Ascending aorta (tissue), 2 donors: ENCODE measurements at regions not wholly inside any gene's neighbourhood (a gene's known extent, or its start where the extent isn't known, plus 50 kb on each side); places are given as distances from the start of the nearest gene placed in this dataset.
"Not testable (repeated sequence)": the region's sequence is repeated elsewhere in the genome, so short reads cannot be mapped to it uniquely, and the experiment has no call there.

Experiments
- DNase-seq, 2 donors: peaks; one replicate each; pipeline ENCODE4 v3.0.0-alpha.2; 2019; ENCODE audit warnings: low spot score in 2 of 2
- H3K27ac ChIP-seq, 2 donors: fragments of 200-600 bp; sonication (generic); one replicate each; pipeline ENCODE4 v1.5.1; 2016 to 2017; ENCODE audit warnings: mild to moderate bottlenecking in 1 of 2
- H3K27me3 ChIP-seq: fragments of 200-600 bp; sonication (generic); one replicate; pipeline ENCODE4 v1.5.1; 2017
- H3K36me3 ChIP-seq, 2 donors: fragments of 200-600 bp; sonication (generic); one replicate each; pipeline ENCODE4 v1.5.1; 2016
- H3K4me1 ChIP-seq, 2 donors: fragments of 200-600 bp; sonication (generic); one replicate each; pipeline ENCODE4 v1.5.1; 2016 to 2017; ENCODE audit warnings: mild to moderate bottlenecking in 1 of 2
- H3K4me3 ChIP-seq, 2 donors: fragments of 200-600 bp; sonication (generic); one replicate each; pipeline ENCODE4 v1.5.1; 2016 to 2017; ENCODE audit warnings: mild to moderate bottlenecking in 1 of 2
- H3K9me3 ChIP-seq, 2 donors: fragments of 200-600 bp; sonication (generic); one replicate each; pipeline ENCODE4 v1.5.1; 2016
- intact Hi-C: fragments of 100-400 bp; cut with DNase I; formaldehyde crosslinking; loops from one replicate; pipeline ENCODE4 v1.15.1; 2023

DNA sequence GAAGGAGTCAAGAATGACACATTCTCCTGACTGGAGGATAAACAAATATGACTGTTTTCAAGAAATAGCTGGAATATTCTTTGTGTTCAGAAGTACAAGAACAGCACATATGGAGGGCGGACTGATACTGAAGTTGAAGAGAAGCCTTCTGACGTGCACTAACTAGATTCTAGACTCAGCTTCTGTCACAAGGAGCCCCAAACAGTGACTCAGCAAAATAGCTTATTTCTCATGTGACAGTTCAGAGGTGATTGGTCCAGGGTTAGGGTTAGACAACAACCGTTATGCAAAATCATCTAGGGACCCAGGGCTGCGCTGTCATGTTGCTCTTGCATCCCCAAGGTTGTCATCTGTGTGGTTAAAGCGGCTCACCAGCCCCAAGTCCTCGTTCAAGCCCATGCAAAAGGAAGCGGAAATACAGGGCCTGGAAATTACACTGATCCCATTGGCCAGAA is 76.6 kb downstream of the LAT start:
- H3K4me3 ChIP-seq, H3K36me3 ChIP-seq, H3K9me3 ChIP-seq, H3K27ac ChIP-seq, H3K4me1 ChIP-seq, DNase-seq, intact Hi-C loops, H3K27me3 ChIP-seq: not testable (repeated sequence)

DNA sequence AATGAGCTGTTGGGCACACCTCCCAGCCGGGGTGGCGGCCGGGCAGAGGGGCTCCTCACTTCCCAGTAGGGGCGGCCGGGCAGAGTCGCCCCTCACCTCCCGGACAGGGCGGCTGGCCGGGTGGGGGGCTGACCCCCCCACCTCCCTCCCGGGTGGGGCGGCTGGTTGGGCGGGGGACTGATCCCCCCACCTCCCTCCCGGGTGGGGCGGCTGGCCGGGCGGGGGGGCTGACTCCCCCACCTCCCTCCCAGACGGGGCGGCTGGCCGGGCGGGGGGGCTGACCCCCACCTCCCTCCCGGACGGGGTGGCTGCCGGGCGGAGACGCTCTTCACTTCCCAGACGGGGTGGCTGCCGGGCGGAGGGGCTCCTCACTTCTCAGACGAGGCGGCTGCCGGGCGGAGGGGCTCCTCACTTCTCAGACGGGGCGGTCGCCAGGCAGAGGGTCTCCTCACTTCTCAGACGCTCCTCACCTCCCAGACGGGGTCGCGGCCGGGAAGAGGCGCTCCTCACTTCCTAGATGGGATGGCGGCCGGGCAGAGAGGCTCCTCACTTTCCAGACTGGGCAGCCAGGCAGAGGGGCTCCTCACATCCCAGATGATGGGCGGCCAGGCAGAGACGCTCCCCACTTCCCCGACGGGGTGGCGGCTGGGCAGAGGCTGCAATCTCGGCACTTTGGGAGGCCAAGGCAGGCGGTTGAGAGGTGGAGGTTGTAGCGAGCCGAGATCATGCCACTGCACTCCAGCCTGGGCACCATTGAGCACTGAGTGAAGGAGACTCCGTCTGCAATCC is 75.4 kb downstream of the LAT start:
- intact Hi-C loops, H3K27me3 ChIP-seq, H3K27ac ChIP-seq, DNase-seq, H3K9me3 ChIP-seq, H3K36me3 ChIP-seq, H3K4me1 ChIP-seq, H3K4me3 ChIP-seq: not testable (repeated sequence)

DNA sequence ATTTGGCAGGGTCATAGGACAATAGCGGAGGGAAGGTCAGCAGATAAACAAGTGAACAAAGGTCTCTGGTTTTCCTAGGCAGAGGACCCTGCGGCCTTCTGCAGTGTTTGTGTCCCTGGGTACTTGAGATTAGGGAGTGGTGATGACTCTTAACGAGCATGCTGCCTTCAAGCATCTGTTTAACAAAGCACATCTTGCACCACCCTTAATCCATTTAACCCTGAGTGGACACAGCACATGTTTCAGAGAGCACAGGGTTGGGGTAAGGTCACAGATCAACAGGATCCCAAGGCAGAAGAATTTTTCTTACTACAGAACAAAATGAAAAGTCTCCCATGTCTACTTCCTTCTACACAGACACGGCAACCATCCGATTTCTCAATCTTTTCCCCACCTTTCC is 74.7 kb downstream of the LAT start:
- DNase-seq, H3K27me3 ChIP-seq, H3K9me3 ChIP-seq, H3K36me3 ChIP-seq, H3K4me3 ChIP-seq, H3K4me1 ChIP-seq, H3K27ac ChIP-seq, intact Hi-C loops: not testable (repeated sequence)
